Hepatocyte (in vitro differentiated cells): ENCODE measurements at regions not wholly inside any gene's neighbourhood (a gene's known extent, or its start where the extent isn't known, plus 50 kb on each side); places are given as distances from the start of the nearest gene placed in this dataset.

Source experiments
- DNase-seq: peaks from one replicate; pipeline ENCODE4 v3.0.0-alpha.2; 2016; ENCODE audit warnings: low spot score
- H2AFZ ChIP-seq: fragments of 200-600 bp; sonication (generic); 2 replicates; pipeline ENCODE4 v1.6.0; 2016; ENCODE audit warnings: antibody characterized with exemption, mild to moderate bottlenecking
- H3K27ac ChIP-seq: fragments of 200-600 bp; sonication (generic); 2 replicates; pipeline ENCODE4 v1.5.1; 2016; ENCODE audit warnings: mild to moderate bottlenecking
- H3K27me3 ChIP-seq: fragments of 200-600 bp; sonication (generic); 2 replicates; pipeline ENCODE4 v1.6.1; 2016
- H3K36me3 ChIP-seq: fragments of 200-600 bp; sonication (generic); replicated peaks from 2 replicates; pipeline ENCODE4 v1.5.1; 2016; ENCODE audit warnings: low read depth; ENCODE audit not compliant: insufficient read depth
- H3K4me1 ChIP-seq: fragments of 200-600 bp; sonication (generic); 2 replicates; pipeline ENCODE4 v1.5.1; 2016; ENCODE audit warnings: mild to moderate bottlenecking, moderate library complexity; ENCODE audit not compliant: insufficient read depth
- H3K4me2 ChIP-seq: fragments of 200-600 bp; sonication (generic); 2 replicates; pipeline ENCODE4 v1.6.0; 2016
- H3K4me3 ChIP-seq: fragments of 200-600 bp; sonication (generic); 2 replicates; pipeline ENCODE4 v1.5.1; 2016; ENCODE audit warnings: mild to moderate bottlenecking
- H3K79me2 ChIP-seq: fragments of 200-600 bp; sonication (generic); 2 replicates; pipeline ENCODE4 v1.6.0; 2017; ENCODE audit warnings: mild to moderate bottlenecking
- H3K9me2 ChIP-seq: fragments of 200-600 bp; sonication (generic); replicated peaks from 2 replicates; pipeline ENCODE4 v1.6.0; 2017; ENCODE audit warnings: mild to moderate bottlenecking; ENCODE audit not compliant: insufficient read depth
- H3K9me3 ChIP-seq: fragments of 200-600 bp; sonication (generic); 2 replicates; pipeline ENCODE4 v1.5.1; 2016; ENCODE audit warnings: low read depth, mild to moderate bottlenecking
- H4K20me1 ChIP-seq: fragments of 200-600 bp; sonication (generic); 2 replicates; pipeline ENCODE4 v1.6.0; 2016; ENCODE audit warnings: mild to moderate bottlenecking; ENCODE audit not compliant: insufficient read depth, poor library complexity, severe bottlenecking
- CTCF ChIP-seq: fragments of 200-600 bp; sonication (generic); IDR thresholded peaks from 2 replicates; pipeline ENCODE4 v1.5.1; 2016; ENCODE audit warnings: antibody characterized with exemption, mild to moderate bottlenecking; ENCODE audit not compliant: poor library complexity
- EZH2 ChIP-seq: fragments of 200-600 bp; sonication (generic); IDR thresholded peaks from 2 replicates; pipeline ENCODE4 v1.6.1; 2016; ENCODE audit warnings: antibody characterized with exemption, mild to moderate bottlenecking, borderline replicate concordance
- EZH2phosphoT487 ChIP-seq: fragments of 200-600 bp; sonication (generic); IDR thresholded peaks from one replicate; pipeline ENCODE4 v1.6.1; 2018; ENCODE audit warnings: antibody characterized with exemption, mild to moderate bottlenecking, low read depth, moderate library complexity; ENCODE audit not compliant: unreplicated experiment, severe bottlenecking
- WGBS: methylation state at CpG from one replicate; pipeline ENCODE4 v1.1.6; 2016; ENCODE audit warnings: low lambda C conversion rate; ENCODE audit errors: missing lambda C conversion rate; 5-methylcytosine and 5-hydroxymethylcytosine counted together

- H3K79me2 ChIP-seq, result no peaks in the 10 kb centered on the region
- no peak overlapping the region for H2AFZ ChIP-seq
- H3K4me3 ChIP-seq, result no peak overlapping the region
- DNase-seq, result no peak
- no peaks in the 10 kb centered on the region for H4K20me1 ChIP-seq
- H3K27me3 ChIP-seq, result no peaks in the 10 kb centered on the region
- no peaks in the 10 kb centered on the region for H3K9me2 ChIP-seq
- H3K4me1 ChIP-seq, result no peaks in the 10 kb centered on the region
- H3K9me3 ChIP-seq, result no peaks in the 10 kb centered on the region
- no peak overlapping the region for H3K27ac ChIP-seq
- no peaks in the 10 kb centered on the region for H3K36me3 ChIP-seq
- H3K4me2 ChIP-seq, result no peak overlapping the region
- TF ChIP-seq CTCF (no peak), EZH2phosphoT487 (no peak), EZH2 (no peak)
Measured at GRCh38 chr14:39576258-39576657, 144.0 kb upstream of the FBXO33 start.

DNA sequence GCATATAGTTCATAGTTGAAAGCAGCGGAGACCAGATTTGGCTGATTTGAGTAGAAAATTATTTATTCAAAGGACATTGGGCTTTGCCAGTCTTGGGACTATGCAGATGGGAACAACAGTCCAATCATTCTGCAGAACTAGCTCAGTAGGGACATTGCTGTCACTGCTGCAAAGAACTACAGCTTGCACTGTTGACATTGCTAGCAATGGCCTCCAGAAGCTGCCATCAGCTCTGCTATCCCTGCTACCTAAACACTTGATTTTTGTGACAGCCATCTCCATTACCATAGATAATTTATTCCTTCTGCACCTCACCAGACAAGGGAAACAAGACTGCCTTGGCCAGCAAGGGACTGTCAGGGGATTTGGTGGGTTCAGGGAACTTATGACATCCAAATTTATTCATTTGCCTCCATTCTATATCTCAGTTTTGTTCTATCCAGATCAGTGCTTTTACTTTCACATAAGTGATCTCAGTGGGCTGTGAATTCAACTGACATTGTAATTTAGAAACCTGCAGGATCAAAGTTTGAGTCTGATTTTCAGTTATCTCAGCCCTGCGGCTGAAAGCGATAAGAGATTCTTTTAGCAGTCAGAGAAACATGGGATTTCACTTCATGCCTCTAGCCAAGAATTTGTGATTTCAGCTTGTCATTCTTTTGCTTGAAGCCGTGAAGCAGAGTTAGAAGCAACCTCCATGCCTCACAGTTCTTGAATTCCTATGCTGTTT is 136.7 kb upstream of the FBXO33 start:
- TF ChIP-seq EZH2 (no peak), EZH2phosphoT487 (no peak), CTCF (no peak)
- H2AFZ ChIP-seq, result no peak overlapping the region
- H3K79me2 ChIP-seq, result no peaks in the 10 kb centered on the region
- H3K27ac ChIP-seq, result no peak overlapping the region
- H3K9me3 ChIP-seq, result no peaks in the 10 kb centered on the region
- H3K36me3 ChIP-seq, result no peaks in the 10 kb centered on the region
- 51% methylated on average over 4 of the region's 4 CpGs for WGBS
- H3K4me3 ChIP-seq, result no peak overlapping the region
- no peaks in the 10 kb centered on the region for H4K20me1 ChIP-seq
- DNase-seq, result no peak
- H3K9me2 ChIP-seq, result no peaks in the 10 kb centered on the region
- H3K27me3 ChIP-seq, result no peaks in the 10 kb centered on the region
- no peak overlapping the region for H3K4me2 ChIP-seq
- no peaks in the 10 kb centered on the region for H3K4me1 ChIP-seq

GRCh38 chr14:39566795-39567194 is 134.6 kb upstream of the FBXO33 start:
- DNase-seq, result no peak
- no peak overlapping the region for H3K4me3 ChIP-seq
- WGBS, result 90% methylated on average over 2 of the region's 2 CpGs
- H3K4me2 ChIP-seq, result no peak overlapping the region
- no peaks in the 10 kb centered on the region for H3K9me2 ChIP-seq
- no peaks in the 10 kb centered on the region for H4K20me1 ChIP-seq
- H3K4me1 ChIP-seq, result no peaks in the 10 kb centered on the region
- H3K36me3 ChIP-seq, result no peaks in the 10 kb centered on the region
- H3K9me3 ChIP-seq, result no peaks in the 10 kb centered on the region
- no peak overlapping the region for H3K27ac ChIP-seq
- no peaks in the 10 kb centered on the region for H3K27me3 ChIP-seq
- H3K79me2 ChIP-seq, result no peaks in the 10 kb centered on the region
- TF ChIP-seq CTCF (no peak), EZH2 (no peak), EZH2phosphoT487 (no peak)
- H2AFZ ChIP-seq, result no peak overlapping the region

DNA sequence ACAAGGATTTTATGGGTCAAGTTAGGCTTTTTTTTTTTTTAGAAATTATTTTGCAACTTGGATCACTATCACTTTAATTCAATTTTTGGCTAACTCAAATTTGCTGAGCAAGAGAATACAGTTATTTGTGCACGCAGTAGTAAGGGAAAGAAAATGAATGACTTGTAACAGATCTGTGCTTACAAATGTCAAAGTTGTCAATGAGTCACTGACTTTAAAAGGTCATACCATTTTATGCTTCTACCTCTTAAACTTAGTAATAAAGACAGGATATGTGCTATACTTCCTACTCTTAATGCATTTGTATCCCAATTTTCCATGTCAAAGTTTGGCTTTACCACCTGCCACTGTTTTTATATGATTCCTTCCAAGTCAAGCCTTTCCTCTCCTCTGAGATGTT is 131.1 kb upstream of the FBXO33 start:
- H3K4me3 ChIP-seq, result no peak overlapping the region
- TF ChIP-seq EZH2, result no peak
- TF ChIP-seq CTCF, result no peak
- TF ChIP-seq EZH2phosphoT487, result no peak
- no peak overlapping the region for H3K4me2 ChIP-seq
- no peaks in the 10 kb centered on the region for H3K9me2 ChIP-seq
- no peaks in the 10 kb centered on the region for H3K4me1 ChIP-seq
- peaks cover 9% of the 10 kb centered on the region for H3K9me3 ChIP-seq
- H4K20me1 ChIP-seq, result no peaks in the 10 kb centered on the region
- H3K79me2 ChIP-seq, result no peaks in the 10 kb centered on the region
- DNase-seq, result no peak
- H3K27ac ChIP-seq, result no peak overlapping the region
- no peak overlapping the region for H2AFZ ChIP-seq
- no peaks in the 10 kb centered on the region for H3K27me3 ChIP-seq
- no peaks in the 10 kb centered on the region for H3K36me3 ChIP-seq
- 78% methylated on average over 1 of the region's 1 CpG for WGBS
